ENCODE measurements at regions not wholly inside any gene's neighbourhood (a gene's known extent, or its start where the extent isn't known, plus 50 kb on each side); places are given as distances from the start of the nearest gene placed in this dataset.

DNA sequence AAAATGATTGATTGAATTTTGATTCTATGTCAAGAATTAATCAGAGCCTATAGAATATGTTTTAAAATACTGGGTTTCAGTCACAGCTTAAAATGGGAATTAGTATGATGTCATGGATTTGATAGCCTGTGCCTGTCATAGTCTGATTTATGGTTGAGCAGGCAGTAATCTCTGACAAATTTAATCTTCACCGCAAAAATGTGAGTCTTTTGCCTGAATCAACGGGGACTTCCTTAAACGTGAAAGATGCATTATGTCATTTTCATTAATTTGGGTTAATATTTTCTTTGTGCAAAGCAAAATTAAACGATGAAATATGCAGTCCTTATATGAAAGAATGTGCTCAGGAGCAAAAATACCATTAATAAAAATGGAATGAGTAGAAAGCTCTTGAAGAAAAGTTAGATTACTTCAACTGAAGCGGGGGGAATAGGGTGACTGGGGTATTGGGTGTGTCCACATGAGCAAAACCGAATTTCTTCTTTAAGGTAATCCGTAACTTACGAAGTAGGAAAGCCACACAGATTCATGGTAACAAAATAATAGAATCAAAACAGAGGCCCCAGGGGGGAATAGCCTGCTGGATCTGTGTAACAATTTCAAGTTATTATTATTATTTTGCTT is 339.6 kb upstream of the NOX3 start:
- TF ChIP-seq, protein P1, sequence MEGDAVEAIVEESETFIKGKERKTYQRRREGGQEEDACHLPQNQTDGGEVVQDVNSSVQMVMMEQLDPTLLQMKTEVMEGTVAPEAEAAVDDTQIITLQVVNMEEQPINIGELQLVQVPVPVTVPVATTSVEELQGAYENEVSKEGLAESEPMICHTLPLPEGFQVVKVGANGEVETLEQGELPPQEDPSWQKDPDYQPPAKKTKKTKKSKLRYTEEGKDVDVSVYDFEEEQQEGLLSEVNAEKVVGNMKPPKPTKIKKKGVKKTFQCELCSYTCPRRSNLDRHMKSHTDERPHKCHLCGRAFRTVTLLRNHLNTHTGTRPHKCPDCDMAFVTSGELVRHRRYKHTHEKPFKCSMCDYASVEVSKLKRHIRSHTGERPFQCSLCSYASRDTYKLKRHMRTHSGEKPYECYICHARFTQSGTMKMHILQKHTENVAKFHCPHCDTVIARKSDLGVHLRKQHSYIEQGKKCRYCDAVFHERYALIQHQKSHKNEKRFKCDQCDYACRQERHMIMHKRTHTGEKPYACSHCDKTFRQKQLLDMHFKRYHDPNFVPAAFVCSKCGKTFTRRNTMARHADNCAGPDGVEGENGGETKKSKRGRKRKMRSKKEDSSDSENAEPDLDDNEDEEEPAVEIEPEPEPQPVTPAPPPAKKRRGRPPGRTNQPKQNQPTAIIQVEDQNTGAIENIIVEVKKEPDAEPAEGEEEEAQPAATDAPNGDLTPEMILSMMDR (IDR thresholded peaks at IDR 0.05; ENCODE audit: low read depth, low read length) = no peak
- no peak for TF ChIP-seq POLR2A (IDR thresholded peaks at IDR 0.05; ENCODE audit: extremely low read depth, insufficient read length)
